ENCODE measurements at regions not wholly inside any gene's neighbourhood (a gene's known extent, or its start where the extent isn't known, plus 50 kb on each side); places are given as distances from the start of the nearest gene placed in this dataset.

DNA sequence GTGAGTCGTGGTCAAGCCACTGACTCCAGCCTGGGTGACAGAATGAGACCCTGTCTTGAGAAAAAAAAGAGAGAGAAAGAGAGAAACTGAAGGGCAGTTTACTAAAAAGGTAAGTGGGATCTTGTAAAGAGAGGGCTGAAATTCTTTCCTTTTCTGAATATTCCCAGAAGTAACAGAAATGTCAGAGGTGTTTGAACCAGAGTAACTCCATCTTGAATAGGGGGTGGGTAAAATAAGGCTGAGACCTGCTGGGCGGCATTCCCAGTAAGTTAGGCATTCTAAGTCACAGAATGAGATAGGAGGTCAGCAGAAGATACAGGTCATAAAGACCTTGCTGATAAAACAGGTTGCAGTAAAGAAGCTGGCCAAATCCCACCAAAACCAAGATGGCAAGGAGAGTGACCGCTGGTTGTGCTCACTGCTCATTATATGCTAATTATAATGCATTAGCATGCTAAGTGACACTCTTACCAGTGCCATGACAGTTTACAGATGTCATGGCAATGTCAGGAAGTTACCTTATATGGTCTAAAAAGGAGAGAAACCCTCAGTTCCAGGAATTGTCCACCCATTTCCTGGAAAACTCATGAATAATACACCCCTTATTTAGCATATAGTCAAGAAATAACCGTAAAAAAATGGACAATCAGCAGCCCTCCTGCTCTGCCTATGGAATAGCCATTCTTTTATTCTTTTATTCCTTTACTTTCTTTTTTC, 1334.3 kb upstream of the ZEB2 start:
- no peak for TF ChIP-seq POLR2A (IDR thresholded peaks at IDR 0.05)
- no peak for TF ChIP-seq POLR2AphosphoS5 (IDR thresholded peaks at IDR 0.05)
- TF ChIP-seq, protein P1, sequence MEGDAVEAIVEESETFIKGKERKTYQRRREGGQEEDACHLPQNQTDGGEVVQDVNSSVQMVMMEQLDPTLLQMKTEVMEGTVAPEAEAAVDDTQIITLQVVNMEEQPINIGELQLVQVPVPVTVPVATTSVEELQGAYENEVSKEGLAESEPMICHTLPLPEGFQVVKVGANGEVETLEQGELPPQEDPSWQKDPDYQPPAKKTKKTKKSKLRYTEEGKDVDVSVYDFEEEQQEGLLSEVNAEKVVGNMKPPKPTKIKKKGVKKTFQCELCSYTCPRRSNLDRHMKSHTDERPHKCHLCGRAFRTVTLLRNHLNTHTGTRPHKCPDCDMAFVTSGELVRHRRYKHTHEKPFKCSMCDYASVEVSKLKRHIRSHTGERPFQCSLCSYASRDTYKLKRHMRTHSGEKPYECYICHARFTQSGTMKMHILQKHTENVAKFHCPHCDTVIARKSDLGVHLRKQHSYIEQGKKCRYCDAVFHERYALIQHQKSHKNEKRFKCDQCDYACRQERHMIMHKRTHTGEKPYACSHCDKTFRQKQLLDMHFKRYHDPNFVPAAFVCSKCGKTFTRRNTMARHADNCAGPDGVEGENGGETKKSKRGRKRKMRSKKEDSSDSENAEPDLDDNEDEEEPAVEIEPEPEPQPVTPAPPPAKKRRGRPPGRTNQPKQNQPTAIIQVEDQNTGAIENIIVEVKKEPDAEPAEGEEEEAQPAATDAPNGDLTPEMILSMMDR (IDR thresholded peaks at IDR 0.05), result no peak

Data from suprapubic skin (tissue), 4 donors.